HG03439 (cell line): ENCODE measurements at regions not wholly inside any gene's neighbourhood (a gene's known extent, or its start where the extent isn't known, plus 50 kb on each side); places are given as distances from the start of the nearest gene placed in this dataset.
"Not testable (repeated sequence)": the region's sequence is repeated elsewhere in the genome, so short reads cannot be mapped to it uniquely, and the experiment has no call there.

Source experiments
- ATAC-seq: cut with Tn5 transposase; IDR thresholded peaks from one replicate; pipeline ENCODE4 v1.9.1; 2021; ENCODE audit warnings: mild to moderate bottlenecking, moderate library complexity; ENCODE audit not compliant: unreplicated experiment

DNA sequence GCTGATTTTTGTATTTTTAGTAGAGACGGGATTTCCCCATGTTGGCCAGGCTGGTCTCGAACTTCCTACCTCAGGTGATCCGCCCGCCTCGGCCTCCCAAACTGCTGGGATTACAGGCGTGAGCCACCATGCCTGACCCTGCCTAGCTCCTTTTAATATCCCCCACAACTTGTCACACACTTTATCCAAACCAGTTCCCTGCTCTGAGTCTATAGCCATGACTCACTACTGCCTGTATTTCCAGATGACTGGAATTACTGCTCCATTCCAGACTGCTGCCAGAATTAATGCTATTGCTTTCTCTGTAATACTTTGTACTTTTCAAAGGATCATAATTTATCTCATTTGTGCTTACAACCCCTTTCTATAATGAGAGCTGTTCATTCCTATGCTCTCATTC lies 153.1 kb downstream of the POTEM start:
- ATAC-seq, result not testable (repeated sequence)

- ATAC-seq, result not testable (repeated sequence)
Observed at GRCh38 chr14:19126269-19127051, 159.2 kb downstream of the POTEM start.

DNA sequence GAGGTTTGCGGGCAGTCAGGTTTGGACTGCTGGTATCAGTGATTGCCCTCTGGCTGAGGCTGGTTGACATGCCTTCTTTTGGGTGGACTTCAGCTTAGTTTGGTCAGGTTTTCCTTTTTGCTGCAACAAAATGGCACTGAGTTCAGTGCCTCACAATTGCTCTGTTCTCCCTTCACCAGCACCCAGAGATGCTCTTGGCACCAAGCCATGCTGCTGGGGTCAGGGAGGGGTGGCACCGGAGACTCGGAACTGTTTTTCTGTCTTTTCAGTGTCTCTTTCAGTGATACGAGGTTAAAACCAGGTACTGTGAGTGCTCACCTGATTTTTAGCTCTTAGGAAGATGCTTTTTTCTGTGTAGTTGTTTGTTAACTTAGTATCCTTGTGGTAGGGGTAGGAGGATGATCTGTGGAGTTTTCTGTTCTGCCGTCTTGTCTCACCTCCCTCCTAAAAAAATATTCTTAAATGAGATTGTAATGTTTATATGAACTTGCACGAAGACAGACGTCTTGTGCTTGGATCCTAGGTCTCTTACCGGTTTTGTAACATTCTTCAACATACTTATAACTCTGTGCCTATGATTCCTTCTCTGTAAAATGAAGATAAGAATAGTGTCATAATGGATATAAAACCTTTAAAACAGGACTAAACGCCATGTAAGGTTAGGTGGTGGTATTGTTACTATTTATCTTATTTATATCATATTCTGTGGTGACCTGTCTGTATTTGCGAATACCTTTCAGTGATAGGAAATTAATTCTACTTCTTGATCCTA lies 160.6 kb downstream of the POTEM start:
- ATAC-seq, result not testable (repeated sequence)

DNA sequence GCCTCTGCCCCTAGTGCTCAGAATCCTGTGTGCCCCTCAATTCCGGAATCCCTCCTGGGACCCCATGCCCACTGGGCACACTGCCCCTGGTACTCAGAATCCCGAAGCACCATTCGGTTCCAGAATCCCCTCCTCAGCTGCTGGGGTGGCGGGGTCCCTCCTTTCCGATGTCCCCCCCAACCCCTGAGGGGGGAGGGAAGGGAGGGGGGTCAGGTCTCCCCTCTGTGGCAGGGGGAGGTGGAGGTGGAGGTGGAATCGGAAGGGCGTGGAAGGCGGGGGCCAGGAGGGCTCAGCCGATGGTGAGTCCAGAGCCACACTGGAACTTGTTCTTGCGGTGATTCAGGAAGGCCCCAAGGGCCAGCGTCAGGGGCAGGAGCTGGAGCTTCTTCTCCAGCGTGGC lies 164.3 kb downstream of the POTEM start:
- not testable (repeated sequence) for ATAC-seq

DNA sequence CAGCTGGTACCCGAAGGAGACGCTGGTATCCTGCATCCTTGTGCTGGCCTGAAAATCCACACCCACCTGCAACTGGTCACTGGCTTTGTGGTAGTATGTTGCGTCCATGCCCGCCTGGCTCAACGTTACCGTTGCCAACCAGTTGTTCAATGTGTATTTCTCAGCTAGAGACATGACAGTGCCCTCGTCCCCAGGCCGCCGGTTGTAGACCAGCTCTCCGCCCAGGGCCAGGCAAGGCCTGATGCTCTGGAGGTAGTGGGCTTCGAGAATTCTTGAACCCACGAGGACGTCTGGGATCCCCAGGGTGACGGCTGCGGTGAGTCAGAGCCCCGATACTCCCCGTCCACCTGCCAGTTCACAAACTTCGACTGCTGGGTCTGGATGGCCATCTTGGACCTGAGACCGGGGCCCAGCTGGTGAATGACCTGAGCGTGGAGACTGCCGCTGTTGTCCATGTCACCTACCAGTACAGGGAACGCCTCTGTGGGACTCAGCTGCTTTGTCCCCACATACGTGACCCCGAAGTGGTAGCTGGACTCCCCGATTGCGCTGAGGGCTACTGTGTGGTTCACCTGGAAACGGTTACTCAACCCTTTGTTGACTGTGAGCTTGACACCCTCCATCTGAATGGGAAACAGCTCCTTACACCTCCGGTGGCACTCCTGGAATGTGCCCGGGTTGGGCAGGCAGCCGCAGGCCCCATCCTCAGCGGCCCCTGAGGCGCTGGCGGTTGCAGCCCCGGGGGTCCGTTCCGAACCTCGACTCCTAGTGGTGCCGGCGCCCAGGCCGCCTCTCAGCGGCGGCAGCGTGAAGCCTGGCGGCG lies 165.0 kb downstream of the POTEM start:
- ATAC-seq, result not testable (repeated sequence)

- not testable (repeated sequence) for ATAC-seq
Observed at GRCh38 chr14:19132836-19133120, 165.5 kb downstream of the POTEM start.

DNA sequence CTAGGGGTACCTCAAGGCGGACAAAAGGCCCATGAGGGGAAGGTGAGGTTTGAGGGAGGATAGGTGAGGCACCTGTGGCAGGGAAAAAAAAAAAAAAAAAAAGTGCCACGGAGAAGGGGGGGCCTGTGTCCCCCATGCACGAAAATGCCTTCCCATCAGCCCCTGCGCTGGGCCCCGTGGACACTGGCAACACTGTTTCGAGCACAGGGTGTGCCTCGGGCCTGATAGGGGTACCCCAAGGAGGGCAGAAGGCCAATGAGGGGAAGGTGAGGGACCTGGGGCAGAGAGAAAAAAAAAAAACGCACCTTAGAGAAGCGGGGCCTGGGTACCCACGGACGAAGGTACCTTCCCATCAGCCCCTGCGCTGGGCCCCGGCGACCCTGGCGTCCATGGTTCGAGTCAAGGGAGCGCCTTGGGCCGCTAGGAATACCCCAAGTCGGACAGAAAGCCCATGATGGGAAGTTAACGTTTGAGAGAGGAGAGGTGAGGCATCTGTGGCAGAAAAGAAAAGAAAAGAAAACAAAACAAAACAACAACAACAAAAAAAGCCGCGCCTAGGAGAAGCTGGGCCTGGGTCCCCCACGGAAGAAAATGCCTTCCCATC lies 190.0 kb downstream of the POTEM start:
- ATAC-seq, result not testable (repeated sequence)

DNA sequence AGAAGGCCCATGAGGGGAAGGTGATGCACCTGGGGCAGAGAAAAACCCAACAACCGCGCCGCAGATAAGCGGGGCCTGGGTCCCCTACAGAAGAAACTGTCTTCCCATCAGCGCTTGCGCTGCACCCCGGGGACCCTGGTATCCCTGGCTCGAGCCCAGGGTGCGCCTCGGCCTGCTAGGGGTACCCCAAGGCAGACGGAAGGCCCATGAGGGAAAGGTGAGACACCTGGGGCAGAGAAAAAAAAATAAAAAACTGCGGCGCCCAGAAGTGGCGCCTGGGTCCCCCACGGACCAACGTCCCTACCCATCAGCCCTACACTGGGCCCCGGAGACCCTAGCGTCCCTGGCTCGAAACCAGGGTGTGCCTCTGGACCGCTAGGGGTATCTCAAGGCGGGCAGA lies 190.8 kb downstream of the POTEM start:
- not testable (repeated sequence) for ATAC-seq

GRCh38 chr14:19158588-19158987 lies 191.4 kb downstream of the POTEM start:
- not testable (repeated sequence) for ATAC-seq

DNA sequence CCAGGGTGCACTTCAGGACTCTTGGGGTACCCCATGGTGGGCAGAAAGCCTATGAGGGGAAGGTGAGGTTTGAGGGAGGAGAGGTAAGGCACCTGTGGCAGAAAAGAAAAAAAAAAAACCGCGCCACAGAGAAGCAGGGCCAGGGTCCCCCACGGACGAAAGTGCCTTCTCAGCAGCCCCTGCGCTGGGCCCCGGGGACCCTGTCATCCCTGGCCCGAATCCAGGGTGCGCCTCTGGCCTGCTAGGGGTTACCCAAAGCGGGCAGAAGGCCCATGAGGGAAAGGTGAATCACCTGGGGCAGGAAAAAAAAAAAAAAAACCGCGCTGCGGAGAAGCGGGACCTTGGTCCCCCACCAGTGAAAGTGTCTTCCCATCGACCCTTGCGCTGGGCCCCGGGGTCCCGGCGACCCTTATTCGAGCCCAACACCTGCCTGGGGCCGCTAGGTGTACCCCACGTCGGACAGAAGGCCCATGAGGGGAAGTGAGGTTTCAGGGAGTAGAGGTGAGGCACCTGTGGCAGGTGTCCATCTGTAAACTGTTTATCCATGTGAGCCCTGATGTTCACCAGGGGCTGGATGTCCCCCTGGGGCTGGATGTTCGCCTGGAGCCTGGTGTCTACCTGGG lies 191.9 kb downstream of the POTEM start:
- ATAC-seq, result not testable (repeated sequence)

DNA sequence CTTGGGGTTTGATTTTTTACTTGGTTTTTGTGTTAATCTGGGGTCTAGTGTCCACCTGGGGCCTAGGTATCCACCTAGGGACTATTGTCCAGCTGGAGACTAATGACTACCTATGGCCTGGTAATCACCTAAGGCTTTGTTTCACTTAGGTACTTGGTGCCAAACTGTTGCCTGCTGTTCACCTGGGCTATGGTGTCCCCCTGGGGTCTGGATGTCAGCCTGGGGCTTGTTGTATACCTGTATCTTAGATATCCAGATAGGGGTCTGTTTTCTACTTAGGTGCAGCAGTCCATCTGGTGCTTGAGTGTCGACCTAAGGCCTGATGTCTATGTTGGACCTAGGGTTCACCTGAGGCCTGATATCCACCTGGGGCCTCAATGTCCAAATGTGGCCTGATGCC lies 193.1 kb downstream of the POTEM start:
- not testable (repeated sequence) for ATAC-seq

DNA sequence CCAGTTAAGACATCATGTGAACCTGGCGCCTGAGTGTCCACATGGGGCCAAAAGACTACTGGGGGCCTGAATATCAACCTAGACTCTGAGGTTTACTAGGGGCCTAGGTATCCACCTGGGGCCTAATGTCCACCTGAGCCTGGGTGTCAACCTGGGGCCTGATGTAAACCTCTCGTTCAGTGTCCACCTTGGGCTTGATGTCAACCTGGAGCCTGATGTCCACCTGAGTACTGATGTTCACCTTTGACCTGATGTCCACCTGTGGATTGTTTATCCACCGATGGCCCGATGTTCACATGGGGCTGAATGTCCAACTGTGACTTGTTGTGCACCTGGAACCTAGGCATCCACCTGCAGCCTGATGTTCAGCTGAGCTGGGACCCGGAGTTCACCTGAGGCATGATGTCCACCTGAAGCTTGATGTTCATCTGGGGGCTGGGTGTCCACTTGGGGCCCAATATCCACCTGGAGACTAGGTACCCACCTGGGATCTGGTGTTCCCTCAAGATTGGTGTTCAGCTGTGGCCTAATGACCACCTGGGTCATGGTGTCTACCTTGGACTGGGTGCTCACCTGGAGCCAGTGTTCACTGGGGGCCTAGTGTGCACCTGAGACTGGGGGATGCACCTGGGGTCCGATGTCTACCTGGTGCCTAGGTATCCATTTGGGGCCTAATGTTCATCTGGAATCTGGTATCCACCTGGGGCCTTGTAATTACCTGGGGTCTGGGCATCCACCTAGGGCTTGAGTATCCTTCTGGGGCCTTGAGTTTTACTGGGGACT lies 194.2 kb downstream of the POTEM start:
- ATAC-seq, result not testable (repeated sequence)

DNA sequence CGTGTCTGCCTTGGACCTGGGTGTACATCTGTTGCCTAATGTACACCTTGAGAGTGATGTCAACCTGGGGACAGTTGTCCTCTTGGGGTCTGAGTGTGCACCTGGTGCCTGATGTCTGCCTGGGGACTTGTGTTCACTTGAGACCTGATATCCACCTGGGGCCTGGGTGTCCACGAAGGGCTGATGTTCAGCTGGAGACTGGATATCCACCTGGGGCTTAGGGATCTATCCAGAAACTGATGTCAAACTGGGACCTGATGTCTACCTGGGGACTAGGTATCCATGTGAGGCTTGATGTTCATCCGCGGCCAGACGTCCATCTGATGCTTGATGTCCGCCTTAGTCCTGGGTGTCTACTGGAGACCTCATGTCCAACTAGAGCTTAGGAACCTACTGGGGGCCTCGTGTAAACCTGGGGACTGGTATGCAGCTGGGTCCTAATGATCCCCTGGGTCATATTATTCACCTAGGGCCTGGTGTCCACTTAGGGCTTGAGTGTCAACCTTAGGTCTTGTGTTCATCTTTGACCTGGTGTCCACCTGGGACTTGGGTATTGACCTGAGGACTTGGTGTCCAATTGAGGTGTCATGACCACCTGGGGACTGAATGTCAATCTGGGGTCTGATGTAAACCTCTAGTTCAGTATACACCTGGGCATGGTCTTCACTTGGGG lies 194.9 kb downstream of the POTEM start:
- not testable (repeated sequence) for ATAC-seq

DNA sequence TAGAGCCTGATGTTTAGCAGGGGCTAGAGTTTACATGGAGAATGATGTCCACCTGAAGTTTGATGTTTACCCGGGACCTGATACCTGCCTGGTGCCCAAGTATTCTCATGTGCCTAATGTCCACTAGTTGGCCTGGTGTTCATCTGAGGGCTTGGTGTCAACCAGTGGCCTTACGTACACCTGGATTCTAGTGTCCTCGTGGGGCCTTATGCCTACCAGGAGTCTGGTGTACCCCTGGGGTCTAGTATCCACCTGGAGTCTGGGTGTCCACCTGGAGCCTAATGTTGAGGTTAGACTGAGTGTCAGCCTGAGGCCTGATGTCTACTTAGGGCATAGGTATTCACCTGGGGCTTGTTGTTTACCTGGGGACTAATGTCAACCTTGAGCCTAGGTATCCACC lies 195.7 kb downstream of the POTEM start:
- not testable (repeated sequence) for ATAC-seq

DNA sequence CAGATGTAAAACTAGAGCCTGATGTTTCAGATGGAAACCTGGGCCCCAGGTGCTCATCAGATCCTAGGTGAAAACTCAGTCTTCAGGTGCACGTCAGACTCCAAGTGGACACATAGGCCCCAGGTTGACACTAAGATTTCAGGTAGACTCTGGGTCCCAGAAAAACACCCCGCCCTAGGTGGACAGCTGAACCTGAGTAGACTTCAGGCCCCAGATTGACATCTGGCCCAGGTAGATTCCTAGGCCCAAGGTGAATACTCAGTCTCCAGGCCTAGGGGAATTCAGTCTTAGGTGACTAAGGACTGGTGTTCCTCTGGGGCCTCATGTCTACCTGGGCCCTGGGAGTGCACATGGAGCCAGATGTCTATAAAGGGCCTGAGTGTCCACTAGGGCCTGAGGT lies 196.7 kb downstream of the POTEM start:
- ATAC-seq, result not testable (repeated sequence)

- ATAC-seq, result not testable (repeated sequence)
Observed at GRCh38 chr14:19164426-19164825, 197.2 kb downstream of the POTEM start.

- not testable (repeated sequence) for ATAC-seq
Observed at GRCh38 chr14:19166056-19166455, 198.8 kb downstream of the POTEM start.

DNA sequence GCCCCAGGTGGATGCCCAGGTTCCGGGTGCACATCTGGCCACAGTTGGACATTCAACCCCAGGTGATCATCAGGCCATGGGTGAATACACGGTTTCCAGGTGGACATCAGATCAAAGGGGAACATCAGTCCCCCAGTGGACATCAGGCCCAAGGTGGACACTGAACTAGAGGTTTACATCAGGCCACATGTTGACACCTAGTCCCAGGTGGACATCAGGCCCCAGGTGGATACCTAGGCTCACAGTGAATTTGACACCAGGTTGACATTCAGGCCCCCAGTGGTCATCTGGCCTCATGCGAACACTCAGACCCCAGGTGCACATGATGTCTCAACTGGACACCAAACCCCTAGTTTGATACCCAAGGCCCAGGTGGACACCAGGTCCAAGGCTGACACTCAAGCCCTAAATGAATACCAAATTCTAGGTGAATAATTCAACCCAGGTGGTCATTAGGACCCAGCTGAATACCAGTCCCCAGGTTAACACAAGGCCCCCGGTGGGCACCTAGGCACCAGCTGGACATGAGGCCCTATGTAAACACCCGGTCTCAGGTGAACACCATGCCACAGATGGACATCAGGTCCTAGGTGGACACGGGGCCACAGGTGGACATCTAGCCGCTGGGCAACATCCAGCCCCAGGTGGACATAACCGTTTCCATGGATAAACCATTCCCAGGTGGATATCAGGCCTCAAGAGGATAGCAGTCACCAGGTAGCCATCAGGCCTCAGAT lies 200.4 kb downstream of the POTEM start:
- ATAC-seq, result not testable (repeated sequence)
